Lung microvascular endothelial cell (primary cell): ENCODE measurements at regions not wholly inside any gene's neighbourhood (a gene's known extent, or its start where the extent isn't known, plus 50 kb on each side); places are given as distances from the start of the nearest gene placed in this dataset.

ENCODE experiments used
- DNase-seq, 2 donors: peaks; one replicate each; pipeline versions ENCODE4 v3.0.0 to v3.0.0-alpha.2; 2010; ENCODE audit warnings: low read depth in 2 of 2

- no peak for DNase-seq
These were observed 64.6 kb upstream of the SPAG17 start for GRCh38 chr1:118249641-118250040.

DNA sequence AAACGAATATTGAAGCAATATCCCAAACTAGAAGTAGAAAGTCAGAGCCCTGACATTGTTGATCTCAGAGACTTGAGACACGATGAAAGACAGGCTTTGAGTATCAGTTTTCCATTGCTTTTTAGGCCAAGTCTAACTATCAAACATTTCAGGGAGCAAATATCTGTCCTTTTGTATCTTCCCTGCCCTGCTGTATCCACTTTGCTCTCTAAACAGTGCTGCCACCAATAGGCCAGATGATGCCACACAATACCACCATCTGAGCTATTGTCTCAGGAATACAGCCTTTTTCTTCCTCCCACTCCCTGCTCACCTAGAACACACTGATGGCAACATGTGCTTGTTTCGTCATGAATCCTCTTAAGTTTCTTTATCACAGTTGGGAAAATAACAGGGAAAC is 62.6 kb upstream of the SPAG17 start:
- peak; percentile 3 to 27 for DNase-seq

GRCh38 chr1:118246646-118247045 is 61.6 kb upstream of the SPAG17 start:
- no peak for DNase-seq

- no peak for DNase-seq
These were observed 59.2 kb upstream of the SPAG17 start for GRCh38 chr1:118244194-118244593.

DNA sequence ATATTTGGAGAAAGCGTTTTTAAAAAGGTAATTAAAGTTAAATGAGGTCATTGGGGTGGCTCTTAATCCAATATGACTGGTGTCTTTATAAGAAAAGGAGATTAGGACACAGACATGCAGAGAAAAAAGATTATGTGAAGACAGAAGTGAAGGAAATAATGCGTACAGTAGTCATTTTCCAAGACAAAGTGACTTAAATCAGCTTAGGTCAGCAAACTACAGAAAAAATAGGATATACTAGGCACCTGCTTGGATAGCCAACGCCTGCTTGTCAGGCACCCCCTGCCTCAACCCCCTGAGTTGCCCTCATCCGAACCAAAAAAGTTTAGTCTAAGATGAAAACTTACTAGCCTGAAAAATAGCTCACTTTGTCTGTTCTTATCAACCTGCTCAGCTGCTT is 58.2 kb upstream of the SPAG17 start:
- DNase-seq, result no peak
